GM12873 (cell line): ENCODE measurements at regions not wholly inside any gene's neighbourhood (a gene's known extent, or its start where the extent isn't known, plus 50 kb on each side); places are given as distances from the start of the nearest gene placed in this dataset.

Source experiments
- CTCF ChIP-seq: IDR thresholded peaks from 2 replicates; pipeline ENCODE4 v1.5.1; 2012; ENCODE audit warnings: low read depth, mild to moderate bottlenecking, moderate library complexity, low read length, control low read depth; ENCODE audit not compliant: insufficient read depth; ENCODE audit errors: missing control alignments

GRCh38 chr5:36755920-36756488 lies 120.6 kb upstream of the NIPBL start:
- no peak for TF ChIP-seq CTCF

GRCh38 chr5:36756848-36757247 lies 119.7 kb upstream of the NIPBL start:
- TF ChIP-seq CTCF, result no peak

GRCh38 chr5:36759117-36759516 lies 117.5 kb upstream of the NIPBL start:
- TF ChIP-seq CTCF, result no peak

GRCh38 chr5:36763454-36763853 lies 113.1 kb upstream of the NIPBL start:
- TF ChIP-seq CTCF, result no peak

GRCh38 chr5:36765876-36766275 lies 110.7 kb upstream of the NIPBL start:
- TF ChIP-seq CTCF, result no peak

- no peak for TF ChIP-seq CTCF
Observed at GRCh38 chr5:36766981-36767380, 109.6 kb upstream of the NIPBL start.

GRCh38 chr5:36768450-36768849 lies 108.1 kb upstream of the NIPBL start:
- no peak for TF ChIP-seq CTCF
